Dermis blood vessel endothelial cell (primary cell): ENCODE measurements at regions not wholly inside any gene's neighbourhood (a gene's known extent, or its start where the extent isn't known, plus 50 kb on each side); places are given as distances from the start of the nearest gene placed in this dataset.
A peak's percentile ranks its signal among the peaks of the same experiment; 100 is the strongest.

Experiments
- DNase-seq: peaks from one replicate; pipeline ENCODE4 v3.0.0; 2010

DNA sequence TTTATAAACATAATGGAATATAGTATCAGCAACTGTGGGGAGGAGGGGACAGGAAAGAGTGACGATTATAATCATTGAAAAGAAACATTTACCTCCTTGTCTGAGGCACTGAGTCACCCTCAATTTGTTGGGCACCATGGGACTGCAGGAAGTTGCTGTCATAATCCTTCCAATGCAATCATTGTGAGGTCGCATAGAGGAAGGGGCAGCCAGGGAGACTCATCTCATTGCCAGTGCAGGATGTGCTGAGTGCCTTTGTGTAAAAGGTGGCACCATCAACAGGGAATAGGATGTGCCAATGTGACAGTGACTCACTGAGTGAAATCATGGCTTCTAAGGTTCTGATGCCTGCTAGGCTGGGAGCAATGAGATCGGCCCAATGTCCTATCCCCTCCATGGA lies 300.4 kb upstream of the ADAMTS9 start:
- peak; percentile 81 for DNase-seq

GRCh38 chr3:64987726-64988125 lies 299.9 kb upstream of the ADAMTS9 start:
- DNase-seq = peak; percentile 56

DNA sequence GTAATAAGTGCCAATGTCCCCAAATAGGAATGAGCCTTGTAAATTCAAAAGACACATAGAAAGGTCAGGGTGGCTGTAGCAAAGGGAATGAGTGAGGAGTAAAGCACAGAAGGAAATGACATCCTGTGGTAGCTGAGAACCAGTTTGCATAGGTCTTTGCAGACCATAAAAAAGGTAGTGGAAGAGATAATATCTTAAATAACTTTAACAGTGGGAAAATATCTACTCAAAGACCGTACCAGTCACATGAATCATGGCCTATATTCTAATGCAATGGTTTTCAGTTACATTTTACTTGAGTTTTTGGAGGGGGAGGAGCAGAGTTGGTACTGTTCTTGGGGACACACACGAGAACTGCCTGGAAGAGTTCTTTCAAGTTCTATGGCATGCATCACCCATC lies 297.3 kb upstream of the ADAMTS9 start:
- no peak for DNase-seq

DNA sequence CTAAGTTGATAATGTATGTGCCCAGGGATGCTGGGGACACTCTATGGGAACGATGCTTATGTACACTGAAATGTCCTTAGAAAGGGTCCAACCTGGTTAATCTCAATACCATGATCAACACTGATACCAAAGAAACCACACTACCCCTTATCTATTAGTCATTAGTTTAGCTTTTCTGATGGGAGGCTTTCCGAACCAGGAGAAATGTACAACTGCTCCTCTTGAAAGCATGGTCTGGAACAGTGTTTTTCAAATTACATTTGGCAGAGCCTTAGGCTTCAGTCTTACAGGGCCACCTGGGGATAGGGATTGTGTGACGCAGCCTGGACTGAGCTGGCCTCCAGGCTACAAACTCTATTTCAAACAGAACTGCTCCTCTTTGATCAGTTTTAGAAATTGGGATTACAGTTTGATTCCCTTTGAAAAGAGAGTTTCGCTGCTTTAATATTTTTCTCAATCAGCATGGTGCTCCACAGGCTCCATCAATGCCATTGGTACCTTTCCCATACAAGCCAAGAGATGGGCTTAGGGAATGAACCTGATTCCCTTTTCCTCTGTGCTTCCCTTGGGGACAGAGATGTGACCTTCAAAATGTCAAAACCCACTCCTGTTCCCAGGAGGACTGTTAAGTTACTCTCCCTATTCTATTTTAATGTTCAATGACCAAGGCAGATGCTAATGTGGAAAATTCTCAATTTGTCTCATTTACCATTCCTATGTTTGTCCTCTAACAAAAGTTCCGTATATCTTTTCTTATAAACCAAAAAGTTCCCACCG lies 296.0 kb upstream of the ADAMTS9 start:
- no peak for DNase-seq

DNA sequence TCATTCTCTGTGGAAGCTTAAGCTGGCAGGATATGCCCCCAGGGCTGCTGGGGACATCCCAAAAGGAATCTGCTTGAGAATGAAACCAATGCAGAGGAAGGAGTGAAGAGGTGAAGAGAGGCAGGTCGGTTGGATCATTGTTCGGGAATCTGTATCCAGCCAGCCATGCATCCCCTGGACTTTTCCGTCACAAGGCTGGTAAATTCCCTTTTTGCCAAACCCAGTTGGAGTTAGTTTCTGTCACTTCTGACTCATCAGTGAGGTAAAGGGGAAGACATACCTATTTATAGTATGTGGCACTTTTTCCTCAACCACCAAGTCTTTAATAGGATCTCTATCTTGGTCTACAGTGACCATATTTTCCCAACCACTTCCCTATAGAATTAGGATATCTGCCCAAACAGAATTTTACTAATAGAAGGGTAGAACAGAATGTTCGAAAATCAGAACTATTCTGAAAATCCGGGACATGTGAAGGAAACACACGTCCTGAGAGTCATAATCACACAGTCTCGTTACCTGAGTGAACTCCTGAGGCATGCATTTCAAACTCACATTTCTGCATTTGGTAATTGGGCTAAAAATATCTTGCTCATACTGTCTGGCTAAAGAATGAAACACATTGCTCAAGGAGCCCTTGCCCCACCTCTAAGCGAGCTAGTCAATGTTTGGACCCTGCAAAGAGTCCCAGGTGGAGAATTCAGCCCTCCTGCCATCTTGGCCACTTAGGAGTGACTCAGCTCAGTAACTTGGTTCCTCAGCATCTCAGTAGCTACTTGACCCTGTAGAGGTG lies 289.7 kb upstream of the ADAMTS9 start:
- DNase-seq = peak; percentile 11

DNA sequence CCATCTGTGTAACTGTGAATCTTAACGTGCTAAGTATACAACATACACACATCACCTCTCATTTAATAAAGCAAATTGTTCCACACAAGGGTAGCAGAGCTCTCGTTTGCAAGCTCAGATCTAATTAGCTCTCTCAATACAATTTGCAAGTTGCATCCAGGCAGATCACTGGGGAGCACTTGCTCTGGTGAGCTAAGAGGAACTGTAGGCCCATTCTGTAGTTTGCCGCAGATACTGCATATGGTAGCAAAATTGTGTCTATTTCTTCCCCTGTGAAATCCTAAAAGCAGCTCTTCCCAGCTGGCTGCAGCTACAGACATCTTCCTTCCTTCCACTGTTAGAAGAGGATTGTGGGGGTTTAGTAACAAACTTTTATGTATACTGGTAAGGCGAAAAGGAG lies 288.7 kb upstream of the ADAMTS9 start:
- DNase-seq = no peak

DNA sequence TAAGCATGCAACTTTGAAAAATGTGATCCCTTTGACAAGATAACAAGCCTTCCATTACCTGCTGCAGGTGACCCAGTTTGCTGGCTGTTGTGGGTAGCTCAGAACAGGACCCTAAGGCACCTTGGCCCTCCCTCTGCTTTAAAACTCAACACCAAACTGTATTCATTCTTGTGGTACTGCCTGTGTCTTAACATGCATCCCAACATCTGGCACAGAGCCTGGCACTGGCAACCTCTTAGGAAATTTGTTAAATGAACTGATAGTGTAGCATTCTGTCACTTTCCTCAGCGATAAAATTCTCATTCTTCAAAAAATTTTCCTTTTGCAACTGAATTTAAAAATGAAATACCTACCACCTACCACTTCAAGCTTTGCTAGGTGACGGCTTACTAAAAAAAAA lies 287.3 kb upstream of the ADAMTS9 start:
- DNase-seq = no peak

DNA sequence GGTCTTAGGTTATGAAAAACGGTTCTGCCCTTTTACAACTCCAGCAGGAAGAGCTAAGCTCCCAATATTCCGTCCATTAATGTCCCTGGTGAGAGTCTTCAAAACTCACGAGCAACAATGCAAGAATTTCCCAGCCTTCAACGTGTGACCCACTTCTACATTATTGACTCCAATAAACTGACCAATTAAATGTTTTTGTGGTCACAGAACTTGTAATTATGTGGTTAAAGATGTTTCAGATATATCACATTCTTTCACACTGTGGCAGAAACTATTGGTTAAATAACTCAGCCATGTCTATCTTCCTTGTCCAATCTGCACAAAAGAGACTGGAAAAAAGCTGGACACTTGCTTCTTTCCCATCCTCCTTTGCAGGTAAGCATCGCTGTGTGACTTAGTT lies 286.6 kb upstream of the ADAMTS9 start:
- no peak for DNase-seq

DNA sequence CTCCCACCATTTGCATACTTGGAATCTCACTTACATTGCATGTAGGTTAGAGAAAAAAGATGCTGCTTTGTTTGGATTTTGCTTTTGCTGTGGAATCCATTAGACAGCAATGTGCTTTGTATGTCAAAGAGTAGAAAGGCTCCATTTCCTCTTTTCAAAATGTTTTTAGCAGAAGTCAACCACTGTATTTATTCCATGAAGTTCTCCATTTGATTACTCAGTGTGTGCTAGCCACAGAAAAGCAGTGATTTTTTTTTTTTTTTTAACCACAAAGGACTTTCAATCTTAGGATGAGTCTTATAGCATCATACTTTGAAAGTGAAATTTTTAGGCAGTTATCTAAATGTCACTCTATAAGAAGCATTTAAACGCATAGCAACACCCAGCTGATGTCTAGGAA lies 285.0 kb upstream of the ADAMTS9 start:
- DNase-seq = no peak

GRCh38 chr3:64971602-64972001 lies 283.8 kb upstream of the ADAMTS9 start:
- DNase-seq = no peak

DNA sequence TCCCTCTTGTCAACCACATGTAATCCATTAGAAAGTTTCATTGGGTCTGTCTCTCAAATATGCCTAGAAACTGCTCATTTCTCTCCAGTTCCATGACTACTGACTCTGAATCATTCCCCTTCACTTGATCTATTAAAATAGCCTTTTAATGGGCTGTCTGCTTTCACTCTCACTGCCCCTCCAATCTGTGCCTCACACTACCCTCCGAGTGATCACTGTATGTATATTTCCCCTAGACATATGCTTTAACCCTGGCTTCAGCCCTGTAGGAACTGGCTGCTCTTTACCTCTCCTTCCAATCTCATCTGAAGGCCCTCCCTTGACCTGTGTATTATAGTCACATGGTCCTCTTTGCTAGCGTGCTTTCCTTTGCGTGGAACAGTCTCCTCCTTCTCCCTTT lies 282.8 kb upstream of the ADAMTS9 start:
- no peak for DNase-seq

GRCh38 chr3:64961301-64961700 lies 273.5 kb upstream of the ADAMTS9 start:
- no peak for DNase-seq

DNA sequence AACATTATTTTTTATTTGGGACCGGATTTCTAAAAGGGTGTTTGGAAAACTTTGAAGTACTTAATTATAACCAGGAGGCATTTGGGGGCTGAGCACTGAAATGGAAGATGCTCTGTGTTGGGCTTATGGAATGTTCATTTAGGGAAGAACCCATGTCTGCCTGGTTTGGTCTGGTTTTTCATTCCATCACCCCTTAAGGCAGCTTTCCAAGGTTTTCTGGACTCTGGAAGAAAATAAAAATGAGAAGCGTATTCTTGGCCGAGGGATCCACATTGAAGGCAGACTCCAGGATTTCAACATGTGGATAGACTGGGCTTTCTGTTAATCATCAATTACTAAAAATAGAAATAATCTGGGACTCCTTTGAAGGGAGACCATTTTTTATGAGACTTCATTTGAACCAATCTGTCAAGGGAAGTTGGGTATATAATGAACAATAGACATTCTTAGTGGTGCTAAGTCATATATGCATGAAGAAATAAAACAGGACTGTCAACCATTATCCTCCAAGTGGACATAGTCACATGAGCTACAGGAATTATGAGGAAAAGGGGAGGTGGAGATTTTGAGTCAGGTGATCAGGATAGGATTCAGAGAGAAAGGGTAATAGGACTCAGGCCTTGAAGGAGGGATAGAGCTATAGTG lies 270.5 kb upstream of the ADAMTS9 start:
- DNase-seq = no peak

- DNase-seq = no peak
Measured at GRCh38 chr3:64957408-64958198, 269.8 kb upstream of the ADAMTS9 start.

DNA sequence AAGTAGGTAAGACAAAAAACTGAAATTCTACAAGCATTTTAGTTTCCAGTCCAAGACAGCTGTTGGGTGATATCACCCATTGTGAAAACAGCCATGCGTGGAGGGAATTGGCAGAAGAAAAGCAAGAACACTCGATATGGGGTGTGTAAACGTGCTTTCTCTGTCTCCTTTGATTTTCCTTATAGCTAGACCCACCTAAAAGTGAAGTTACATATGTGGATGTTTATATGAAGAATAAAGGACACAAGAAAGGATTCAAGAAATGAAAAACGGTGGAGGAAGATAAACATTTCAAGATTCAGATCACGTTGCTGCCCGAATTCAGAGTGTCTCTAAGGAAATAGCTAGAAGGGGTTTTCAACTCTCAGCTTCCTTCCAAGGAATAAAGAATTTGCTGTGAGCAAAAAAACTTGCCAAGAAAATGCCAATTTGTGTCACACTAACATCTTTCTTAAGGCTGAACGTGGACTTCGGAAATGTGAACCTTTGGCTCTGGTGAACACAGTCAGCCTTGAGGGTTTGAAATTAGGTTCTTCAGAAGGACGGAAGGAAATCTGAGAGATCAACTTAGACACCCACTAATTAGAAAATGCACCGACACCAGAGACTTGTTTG lies 269.0 kb upstream of the ADAMTS9 start:
- no peak for DNase-seq

GRCh38 chr3:64954995-64955636 lies 267.3 kb upstream of the ADAMTS9 start:
- DNase-seq = peak; percentile 90

DNA sequence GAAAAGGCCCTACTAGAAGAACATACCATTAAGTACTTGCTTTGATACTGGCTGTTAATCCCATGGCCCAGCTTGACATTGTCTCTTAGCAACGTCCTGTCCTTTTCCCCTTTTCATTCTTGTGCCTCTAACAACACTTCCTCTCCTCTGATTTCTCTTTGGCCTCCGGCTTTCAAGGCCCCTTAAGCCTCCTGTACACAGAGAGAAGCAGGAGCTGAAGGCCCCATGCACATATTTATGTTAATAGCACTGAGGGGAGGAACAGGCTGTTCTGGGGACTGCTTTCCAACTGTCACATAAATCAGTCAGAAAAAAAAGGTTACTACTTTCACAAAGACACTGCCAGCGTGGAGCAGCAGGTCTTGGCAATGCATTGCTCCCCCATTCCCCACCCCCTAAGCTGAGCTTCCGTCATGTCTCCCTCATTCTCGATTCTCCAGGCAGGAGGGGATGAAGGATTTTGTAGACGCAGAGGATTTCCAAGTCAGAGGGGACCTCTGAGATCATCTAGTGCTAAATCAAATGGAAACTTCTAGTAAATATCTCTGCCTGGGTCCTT lies 257.4 kb upstream of the ADAMTS9 start:
- peak; percentile 80 for DNase-seq

DNA sequence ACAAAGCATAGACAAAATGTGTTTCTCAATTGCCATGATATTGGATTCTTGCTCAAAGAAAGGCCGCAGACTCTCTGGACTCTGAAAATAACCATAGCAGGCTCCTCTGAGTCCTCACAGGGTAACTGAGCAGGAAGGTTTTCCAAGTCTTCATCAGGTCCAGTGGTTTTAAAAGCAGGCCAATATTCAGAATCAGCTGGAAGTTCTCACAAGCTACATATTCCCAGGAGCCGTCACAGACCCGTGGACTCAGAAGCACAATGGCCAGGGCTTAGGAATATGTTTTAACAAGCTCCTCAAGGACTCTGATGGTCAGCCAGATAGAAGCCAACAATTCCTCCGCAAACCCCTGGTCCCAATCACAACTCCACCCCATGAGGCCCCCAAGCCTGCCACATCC lies 256.1 kb upstream of the ADAMTS9 start:
- no peak for DNase-seq

DNA sequence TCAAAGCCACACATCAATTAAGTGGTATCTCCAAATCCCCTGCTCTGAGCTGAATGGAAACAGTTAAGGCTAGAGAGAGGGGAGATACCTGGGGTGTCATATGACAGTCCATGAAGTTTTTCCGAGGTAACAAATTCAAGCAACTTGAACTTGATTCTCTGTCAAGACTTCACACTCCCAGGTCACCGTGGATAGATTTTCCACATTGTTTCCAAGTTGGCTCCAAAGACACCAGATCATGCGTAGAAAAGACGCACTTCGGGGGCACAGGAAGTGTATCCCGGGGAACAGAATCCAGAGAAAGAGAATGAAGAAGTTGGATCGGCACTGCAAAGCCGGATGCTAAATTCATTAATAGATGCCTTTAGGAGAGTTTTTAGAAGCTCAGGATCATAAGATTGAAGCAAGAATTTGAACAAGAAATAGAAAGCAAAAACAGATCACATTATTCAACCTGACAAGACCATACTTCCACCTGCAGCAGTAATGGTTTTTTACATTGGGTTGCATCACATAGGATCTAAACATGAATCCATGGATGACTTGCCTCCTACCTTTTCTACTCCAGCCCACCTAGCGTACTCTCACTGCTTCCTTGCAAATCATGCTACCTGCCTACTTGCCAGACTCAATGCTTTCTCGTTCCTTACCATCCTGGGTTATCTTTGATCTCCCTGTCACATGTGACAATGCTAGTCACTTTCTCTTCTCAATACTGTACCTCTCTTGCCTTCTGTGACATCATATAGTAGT lies 253.0 kb upstream of the ADAMTS9 start:
- DNase-seq = no peak

- DNase-seq = no peak
Measured at GRCh38 chr3:64939747-64940450, 252.1 kb upstream of the ADAMTS9 start.
